SK-N-MC (cell line): ENCODE measurements at regions not wholly inside any gene's neighbourhood (a gene's known extent, or its start where the extent isn't known, plus 50 kb on each side); places are given as distances from the start of the nearest gene placed in this dataset.

Experiments used
- EZH2 ChIP-seq: fragments of 200-600 bp; sonication (generic); IDR thresholded peaks from one replicate; pipeline ENCODE4 v1.6.1; 2017; ENCODE audit warnings: antibody characterized with exemption
- POLR2AphosphoS5 ChIP-seq: IDR thresholded peaks from 2 replicates; pipeline ENCODE4 v1.6.1; 2012; ENCODE audit warnings: mild to moderate bottlenecking, low read depth, low read length, borderline replicate concordance

- TF ChIP-seq EZH2 (no peak), POLR2AphosphoS5 (no peak)
Observed at GRCh38 chr6:74939721-74940620, 265.9 kb downstream of the COL12A1 start.
